Tibial nerve (tissue), 4 donors: ENCODE measurements at regions not wholly inside any gene's neighbourhood (a gene's known extent, or its start where the extent isn't known, plus 50 kb on each side); places are given as distances from the start of the nearest gene placed in this dataset.

Experiments used
- CTCF ChIP-seq, 5 experiments: fragments of 200-600 bp in 3 of 5; fragments of 450-650 bp in 2 of 5; sonication (generic) in 3 of 5; IDR thresholded peaks; one replicate each; pipeline ENCODE4 v1.5.1; 2016 to 2019; ENCODE audit warnings: antibody characterized with exemption in 5 of 5, mild to moderate bottlenecking in 3 of 5, moderate library complexity in 2 of 5
- EP300 ChIP-seq, 2 donors: sonication (generic); formaldehyde crosslinking; IDR thresholded peaks; one replicate each; pipeline ENCODE4 v1.6.1; 2017; ENCODE audit warnings: antibody characterized with exemption in 2 of 2, mild to moderate bottlenecking in 1 of 2

GRCh38 chr2:111678161-111678560 is 205.8 kb downstream of the ANAPC1 start:
- no peak for TF ChIP-seq CTCF (IDR thresholded peaks at IDR 0.05)
- no peak for TF ChIP-seq EP300 (IDR thresholded peaks at IDR 0.05)
